Heart left ventricle (tissue), 16 donors: ENCODE measurements at regions not wholly inside any gene's neighbourhood (a gene's known extent, or its start where the extent isn't known, plus 50 kb on each side); places are given as distances from the start of the nearest gene placed in this dataset.
A peak's percentile ranks its signal among the peaks of the same experiment; 100 is the strongest.

Experiments
- ATAC-seq, 4 donors: fragments of 200-7000 bp; cut with Tn5 transposase; one replicate each; pipeline ENCODE4 v1.9.1; 2020 to 2022; ENCODE audit warnings: moderate library complexity in 4 of 4, mild to moderate bottlenecking in 3 of 4, moderate number of reproducible peaks in 1 of 4
- DNase-seq, 5 donors: peaks; one replicate each; pipeline ENCODE4 v3.0.0-alpha.2; 2020
- H3K27ac ChIP-seq, 12 donors: fragments of 200-600 bp; sonication (generic) in 4 of 12; one replicate each; pipeline versions ENCODE4 v1.5.0 to v1.8.0; 2016 to 2022; ENCODE audit warnings: mild to moderate bottlenecking in 2 of 12
- H3K27me3 ChIP-seq, 9 donors: fragments of 200-600 bp; sonication (generic) in 2 of 9; one replicate each; pipeline versions ENCODE4 v1.5.1 to v1.8.0; 2016 to 2022; ENCODE audit warnings: mild to moderate bottlenecking in 3 of 9
- H3K36me3 ChIP-seq, 9 donors: fragments of 200-600 bp; sonication (generic) in 2 of 9; one replicate each; pipeline versions ENCODE4 v1.5.0 to v1.8.0; 2018 to 2022; ENCODE audit warnings: mild to moderate bottlenecking in 2 of 9
- H3K4me1 ChIP-seq, 12 donors: fragments of 200-600 bp; sonication (generic) in 4 of 12; one replicate each; pipeline versions ENCODE4 v1.5.0 to v1.8.0; 2016 to 2022; ENCODE audit warnings: mild to moderate bottlenecking in 3 of 12
- H3K4me3 ChIP-seq, 12 donors: fragments of 200-600 bp; sonication (generic) in 4 of 12; one replicate each; pipeline versions ENCODE4 v1.5.0 to v1.8.0; 2017 to 2022; ENCODE audit warnings: mild to moderate bottlenecking in 9 of 12, moderate library complexity in 4 of 12
- H3K9me3 ChIP-seq, 12 donors: fragments of 200-600 bp; sonication (generic) in 4 of 12; one replicate each; pipeline versions ENCODE4 v1.5.0 to v1.8.0; 2016 to 2022; ENCODE audit warnings: mild to moderate bottlenecking in 1 of 12
- POLR2A ChIP-seq, 2 donors: fragments of 450-650 bp; IDR thresholded peaks; one replicate each; pipeline ENCODE4 v1.6.1; 2017; ENCODE audit warnings: antibody characterized with exemption in 2 of 2, mild to moderate bottlenecking in 2 of 2, moderate library complexity in 2 of 2
- WGBS, 4 donors: extraction: QIAGEN DNeasy Blood & Tissue Kit in 2 of 4; methylation state at CpG; one replicate each; pipeline versions ENCODE4 v1.1.5 to v1.1.7; 2013 to 2018; 5-methylcytosine and 5-hydroxymethylcytosine counted together
- intact Hi-C, 10 donors: fragments of 100-400 bp; cut with DNase I; formaldehyde crosslinking; loops; one replicate each; pipeline versions ENCODE4 v1.11.1 to v1.14.2; 2022
- TF ChIP-seq, protein P1 (sequence below), 12 donors: fragments of 200-600 bp; sonication (generic) in 4 of 12; IDR thresholded peaks; one replicate each; pipeline versions ENCODE4 v1.5.0 to v1.8.0; 2018 to 2022; ENCODE audit warnings: antibody characterized with exemption in 12 of 12, mild to moderate bottlenecking in 5 of 12
- donor health status: ischemic (EF 13 %, LVEDD 7.1; RV severe dilation, severe dysfunction).
- donor health status: healthy with polysubstance abuse.
- donor health status: DM: no; HTN: yes; CAD: no.
- donor health status: DM: no; HTN: no; CAD: no.
- donor health status: ischemic (EF 25% LVEDD 6.9; RV normal size, moderate dysfunction).
- donor health status: ischemic (EF 25% LVEDD 5.7; RV mildly dilated, moderate dysfunction).
- donor health status: healthy.
- donor health status: DM: yes; HTN: yes; CAD: no.
- donor health status: ischemic (EF 35%, LVEDD 5.7; RV mildly dilated, moderate dysfunction).
- donor health status: nonischemic (EF 11% LVEDD 7.7; RV severe dilation, severe dysfunction).
- donor health status: DM: yes; HTN: yes; CAD: no.
- donor health status: PGD.
- donor health status: ischemic (EF 29% LVEDD 5.4; RV normal size, mild dysfunction).
- donor health status: nonischemic (EF 23%, LVEDD 6.1; RV moderate dilation, normal function).

- TF ChIP-seq, protein P1, sequence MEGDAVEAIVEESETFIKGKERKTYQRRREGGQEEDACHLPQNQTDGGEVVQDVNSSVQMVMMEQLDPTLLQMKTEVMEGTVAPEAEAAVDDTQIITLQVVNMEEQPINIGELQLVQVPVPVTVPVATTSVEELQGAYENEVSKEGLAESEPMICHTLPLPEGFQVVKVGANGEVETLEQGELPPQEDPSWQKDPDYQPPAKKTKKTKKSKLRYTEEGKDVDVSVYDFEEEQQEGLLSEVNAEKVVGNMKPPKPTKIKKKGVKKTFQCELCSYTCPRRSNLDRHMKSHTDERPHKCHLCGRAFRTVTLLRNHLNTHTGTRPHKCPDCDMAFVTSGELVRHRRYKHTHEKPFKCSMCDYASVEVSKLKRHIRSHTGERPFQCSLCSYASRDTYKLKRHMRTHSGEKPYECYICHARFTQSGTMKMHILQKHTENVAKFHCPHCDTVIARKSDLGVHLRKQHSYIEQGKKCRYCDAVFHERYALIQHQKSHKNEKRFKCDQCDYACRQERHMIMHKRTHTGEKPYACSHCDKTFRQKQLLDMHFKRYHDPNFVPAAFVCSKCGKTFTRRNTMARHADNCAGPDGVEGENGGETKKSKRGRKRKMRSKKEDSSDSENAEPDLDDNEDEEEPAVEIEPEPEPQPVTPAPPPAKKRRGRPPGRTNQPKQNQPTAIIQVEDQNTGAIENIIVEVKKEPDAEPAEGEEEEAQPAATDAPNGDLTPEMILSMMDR (IDR thresholded peaks at IDR 0.05), result no peak
- TF ChIP-seq POLR2A (IDR thresholded peaks at IDR 0.05), result no peak
- DNase-seq, result no peak
- Histone ChIP-seq H3K27ac (no peak overlapping the region), H3K36me3 (no peaks in the 10 kb centered on the region), H3K4me1 (peaks cover 0 to 8% (median 0%) of the 10 kb centered on the region in 12 donors), H3K27me3 (peaks cover 0 to 24% (median 11%) of the 10 kb centered on the region in 9 donors), H3K9me3 (no peaks in the 10 kb centered on the region), H3K4me3 (no peak overlapping the region)
- ATAC-seq, result no peak
- 76 to 83% (median 79%) methylated on average over 13 of the region's 13 CpGs for WGBS, 4 donors
- intact Hi-C loops, result loop anchor here in 5 of 10 donors (5.0 to 10.0 kb wide), 6 partner anchors 178 to 738 kb away; partner anchors contain the start of genes GLI2 (in 2 of the 5) and INHBB (in 1 of the 5)
These were observed 212.2 kb downstream of the TFCP2L1 start for GRCh38 chr2:121072784-121073183.

- whole genome bisulfite sequencing, 4 donors, result 90 to 92% (median 91%) methylated on average over 25 to 26 of the region's 26 CpGs
- intact Hi-C loops, result loop anchor here in 5 of 10 donors (5.0 to 10.0 kb wide), 6 partner anchors 179 to 739 kb away; partner anchors contain the start of genes GLI2 (in 2 of the 5) and INHBB (in 1 of the 5)
- TF ChIP-seq, protein P1 (IDR thresholded peaks at IDR 0.05), result no peak
- TF ChIP-seq POLR2A (IDR thresholded peaks at IDR 0.05), result no peak
- no peaks in the 10 kb centered on the region for H3K36me3 ChIP-seq
- H3K4me1 ChIP-seq, result peaks cover 0 to 8% (median 0%) of the 10 kb centered on the region in 12 donors
- H3K27me3 ChIP-seq, result peaks cover 0 to 24% (median 11%) of the 10 kb centered on the region in 9 donors
- ATAC-seq, result no peak
- no peak overlapping the region for H3K4me3 ChIP-seq
- no peak overlapping the region for H3K27ac ChIP-seq
- DNase-seq, result peak in 1 of 5 donors; percentile 29
- H3K9me3 ChIP-seq, result no peaks in the 10 kb centered on the region
These were observed 211.4 kb downstream of the TFCP2L1 start for GRCh38 chr2:121073320-121074210.

DNA sequence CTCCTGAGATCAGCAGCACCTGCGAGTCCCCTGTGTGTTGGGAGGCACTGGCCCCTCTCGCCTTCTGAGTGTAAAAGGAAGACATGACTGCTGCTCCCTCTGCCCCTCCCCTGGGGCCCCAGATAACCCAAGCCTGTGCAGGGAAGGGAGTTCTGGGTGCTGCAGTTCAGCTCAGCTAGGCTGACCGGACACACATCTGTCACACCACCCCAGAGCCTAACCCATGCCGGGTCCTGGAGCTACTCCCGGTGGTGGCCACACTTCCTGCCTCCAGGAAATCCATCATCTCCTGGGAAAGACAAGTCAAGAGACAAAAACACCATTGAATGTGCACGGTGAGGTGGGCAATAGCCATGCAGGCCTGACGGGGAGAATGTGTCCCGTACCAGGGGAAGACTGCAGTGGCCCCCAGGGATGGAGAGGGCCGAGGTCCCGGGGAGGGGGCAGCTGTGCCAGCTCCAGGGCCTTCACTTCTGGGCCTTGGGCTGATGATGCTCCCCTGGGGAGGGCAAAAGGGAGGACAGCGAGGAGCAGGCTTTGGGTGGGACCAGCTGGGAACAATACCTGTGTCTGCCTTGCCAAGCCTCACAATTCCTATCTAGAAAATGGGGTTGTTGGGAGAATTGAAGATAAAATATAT lies 210.6 kb downstream of the TFCP2L1 start:
- peak in 1 of 5 donors; percentile 52 for DNase-seq
- TF ChIP-seq, protein P1 (IDR thresholded peaks at IDR 0.05), result no peak
- TF ChIP-seq POLR2A (IDR thresholded peaks at IDR 0.05), result no peak
- 52 to 57% (median 54%) methylated on average over 9 to 11 of the region's 11 CpGs for WGBS, 4 donors
- Histone ChIP-seq H3K27ac (no peak overlapping the region), H3K9me3 (no peaks in the 10 kb centered on the region), H3K27me3 (peaks cover 0 to 24% (median 8%) of the 10 kb centered on the region in 9 donors), H3K36me3 (no peaks in the 10 kb centered on the region), H3K4me1 (peaks cover 0 to 8% (median 0%) of the 10 kb centered on the region in 12 donors), H3K4me3 (no peak overlapping the region)
- intact Hi-C loops, result loop anchor here in 5 of 10 donors (5.0 to 10.0 kb wide), 6 partner anchors 180 to 740 kb away; partner anchors contain the start of genes GLI2 (in 2 of the 5) and INHBB (in 1 of the 5)
- no peak for ATAC-seq
